Activated gamma-delta T cell treated with anti-CD3 and anti-CD28 coated beads, Interleukin-2, amount 50 U/mL, for 16 hours (primary cell): ENCODE measurements at regions not wholly inside any gene's neighbourhood (a gene's known extent, or its start where the extent isn't known, plus 50 kb on each side); places are given as distances from the start of the nearest gene placed in this dataset.

Experiments
- DNase-seq: peaks from one replicate; pipeline ENCODE4 v3.0.0-alpha.2; 2020; ENCODE audit warnings: low read depth

GRCh38 chr5:40386289-40386688 lies 293.4 kb upstream of the PTGER4 start:
- DNase-seq, result no peak

- no peak for DNase-seq
These were observed 294.2 kb upstream of the PTGER4 start for GRCh38 chr5:40385544-40385943.

GRCh38 chr5:40384782-40385390 lies 294.8 kb upstream of the PTGER4 start:
- no peak for DNase-seq

GRCh38 chr5:40383749-40384651 lies 295.7 kb upstream of the PTGER4 start:
- DNase-seq, result no peak

- DNase-seq, result no peak
These were observed 297.9 kb upstream of the PTGER4 start for GRCh38 chr5:40381676-40382363.

- DNase-seq, result no peak
These were observed 298.7 kb upstream of the PTGER4 start for GRCh38 chr5:40381016-40381415.

- DNase-seq, result no peak
These were observed 301.1 kb upstream of the PTGER4 start for GRCh38 chr5:40378396-40379177.

- no peak for DNase-seq
These were observed 303.1 kb upstream of the PTGER4 start for GRCh38 chr5:40376566-40376965.

GRCh38 chr5:40374853-40375252 lies 304.9 kb upstream of the PTGER4 start:
- DNase-seq, result no peak

GRCh38 chr5:40368200-40368599 lies 311.5 kb upstream of the PTGER4 start:
- DNase-seq, result no peak

- DNase-seq, result no peak
These were observed 312.5 kb upstream of the PTGER4 start for GRCh38 chr5:40367255-40367654.

GRCh38 chr5:40365342-40366330 lies 314.1 kb upstream of the PTGER4 start:
- no peak for DNase-seq

- DNase-seq, result no peak
These were observed 315.3 kb upstream of the PTGER4 start for GRCh38 chr5:40364441-40364840.

GRCh38 chr5:40361378-40361777 lies 318.3 kb upstream of the PTGER4 start:
- DNase-seq, result no peak

- DNase-seq, result no peak
These were observed 319.0 kb upstream of the PTGER4 start for GRCh38 chr5:40360685-40361084.

- no peak for DNase-seq
These were observed 319.9 kb upstream of the PTGER4 start for GRCh38 chr5:40359832-40360231.

- DNase-seq, result no peak
These were observed 320.6 kb upstream of the PTGER4 start for GRCh38 chr5:40359093-40359492.

GRCh38 chr5:40356248-40356647 lies 323.5 kb upstream of the PTGER4 start:
- DNase-seq, result no peak

GRCh38 chr5:40355846-40356245 lies 323.9 kb upstream of the PTGER4 start:
- no peak for DNase-seq

- no peak for DNase-seq
These were observed 324.5 kb upstream of the PTGER4 start for GRCh38 chr5:40355181-40355580.

- no peak for DNase-seq
These were observed 325.5 kb upstream of the PTGER4 start for GRCh38 chr5:40354171-40354570.
